Neural cell (in vitro differentiated cells): ENCODE measurements at regions not wholly inside any gene's neighbourhood (a gene's known extent, or its start where the extent isn't known, plus 50 kb on each side); places are given as distances from the start of the nearest gene placed in this dataset.

Source experiments
- CTCF ChIP-seq: fragments of 450-650 bp; IDR thresholded peaks from 2 replicates; pipeline ENCODE4 v1.5.1; 2014; ENCODE audit warnings: antibody characterized with exemption, mild to moderate bottlenecking, moderate library complexity; ENCODE audit not compliant: poor library complexity, severe bottlenecking
- POLR2AphosphoS5 ChIP-seq: IDR thresholded peaks from 2 replicates; pipeline ENCODE4 v1.6.1; 2012
- REST ChIP-seq: IDR thresholded peaks from 2 replicates; pipeline ENCODE4 v1.6.1; 2012; ENCODE audit warnings: borderline replicate concordance
- TAF1 ChIP-seq: IDR thresholded peaks from 2 replicates; pipeline ENCODE4 v1.6.1; 2012; ENCODE audit warnings: low read depth

DNA sequence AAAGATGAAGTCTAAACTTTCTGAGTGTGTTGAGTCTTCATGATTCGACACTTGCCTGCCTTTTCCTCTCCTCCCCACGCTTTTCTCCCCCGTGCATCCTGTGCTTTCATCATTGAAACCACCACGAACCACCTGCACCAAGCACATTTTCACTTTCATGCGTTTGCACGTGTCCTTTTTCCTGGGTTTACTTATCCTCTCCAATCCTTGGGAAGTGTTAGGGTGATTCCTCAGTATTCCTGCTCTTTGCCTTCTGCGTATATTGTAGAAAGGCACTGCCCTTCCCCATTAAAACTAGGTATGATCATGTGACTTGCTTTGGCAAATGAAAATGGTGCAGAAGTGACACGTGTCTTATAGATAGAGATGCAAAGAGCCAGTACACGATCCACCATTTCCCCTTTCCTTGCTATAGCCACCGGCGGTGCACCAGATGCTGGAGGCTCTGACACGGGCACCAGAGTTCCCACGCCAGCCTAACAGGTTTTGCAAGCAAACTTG, 106.6 kb downstream of the BRMS1L start:
- no peak for TF ChIP-seq TAF1
- TF ChIP-seq CTCF: no peak
- TF ChIP-seq REST: no peak
- TF ChIP-seq POLR2AphosphoS5: no peak
